ENCODE measurements at regions not wholly inside any gene's neighbourhood (a gene's known extent, or its start where the extent isn't known, plus 50 kb on each side); places are given as distances from the start of the nearest gene placed in this dataset.

DNA sequence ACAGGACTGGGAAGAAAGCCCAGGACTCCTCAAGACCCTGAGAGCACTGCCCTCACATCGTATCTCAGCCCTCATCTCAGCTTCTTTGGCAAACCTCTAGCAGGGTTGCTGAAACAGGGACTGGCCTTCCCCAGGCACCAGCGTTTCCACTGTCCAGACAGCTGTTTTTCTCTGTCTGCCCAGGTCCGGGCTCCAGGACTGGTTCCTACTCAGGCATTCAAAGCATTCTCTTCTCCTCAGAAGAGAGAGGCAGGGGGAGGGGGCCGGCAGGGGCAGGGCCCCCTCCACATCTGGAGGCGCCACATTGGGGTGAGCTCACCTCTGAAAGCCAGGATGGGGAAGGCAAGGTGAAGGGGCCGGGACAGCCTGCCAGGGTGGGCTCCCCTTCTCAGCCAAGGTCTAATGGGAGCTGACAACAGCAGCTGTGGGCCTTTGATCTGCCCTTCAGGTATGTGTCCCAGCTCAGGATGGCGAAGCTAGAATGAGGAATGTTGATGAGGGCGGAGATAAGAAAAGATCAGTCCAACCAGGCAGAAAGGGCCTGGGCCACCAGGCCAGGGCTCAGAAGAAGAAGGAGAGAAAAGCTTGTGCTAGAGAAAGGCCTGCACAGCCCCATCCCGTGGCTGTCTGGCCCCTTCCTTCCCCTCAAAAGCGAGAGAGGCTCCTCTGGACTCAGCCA is 60.4 kb downstream of the PJA1 start:
- TF ChIP-seq CTCF (IDR thresholded peaks at IDR 0.05), result no peak
- H3K36me3 Mint-ChIP-seq (ENCODE audit: low read depth), result no peaks in the 10 kb centered on the region
- no peak overlapping the region for H3K27ac Mint-ChIP-seq
- DNase-seq, result no peak
- H3K4me3 Mint-ChIP-seq, result no peak overlapping the region
- H3K4me1 Mint-ChIP-seq (ENCODE audit: low read depth), result no peaks in the 10 kb centered on the region
- intact Hi-C loops (cut with micrococcal nuclease), result loop anchor here (5.0 kb wide), 1 partner anchor 117 kb away; no protein-coding TSS in a partner anchor
- ChIA-PET CTCF (no interaction called here), POLR2A (no interaction called here)
- no peaks in the 10 kb centered on the region for H3K27me3 Mint-ChIP-seq
- H3K9me3 Mint-ChIP-seq, result no peaks in the 10 kb centered on the region
- no peak for ATAC-seq

DNA sequence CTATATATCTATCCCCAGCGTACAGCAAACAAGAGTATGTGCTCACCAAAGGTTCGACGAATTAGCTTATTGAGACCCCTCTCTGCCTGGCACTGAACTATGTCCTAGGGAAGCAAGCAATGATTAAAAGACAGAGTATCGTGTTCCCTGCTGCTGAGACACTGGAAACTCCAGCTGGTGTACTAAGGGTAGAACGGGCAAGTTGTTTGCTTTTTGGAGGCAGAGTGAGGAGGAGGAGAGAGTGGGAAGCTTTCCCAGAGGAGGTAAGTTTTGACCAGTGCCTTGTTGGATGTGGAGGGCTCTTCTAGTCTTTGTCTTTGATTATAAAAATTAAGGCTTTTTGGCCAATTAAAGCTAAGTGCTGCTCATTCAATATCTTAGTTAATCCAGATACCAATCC is 61.7 kb downstream of the PJA1 start:
- Mint-ChIP-seq H3K9me3 (no peaks in the 10 kb centered on the region), H3K27ac (no peak overlapping the region), H3K27me3 (no peaks in the 10 kb centered on the region), H3K36me3 (ENCODE audit: low read depth) (no peaks in the 10 kb centered on the region), H3K4me1 (ENCODE audit: low read depth) (no peaks in the 10 kb centered on the region), H3K4me3 (no peak overlapping the region)
- CTCF ChIA-PET, result no interaction called here
- DNase-seq, result no peak
- no peak for TF ChIP-seq CTCF (IDR thresholded peaks at IDR 0.05)
- intact Hi-C loops (cut with micrococcal nuclease), result loop anchor here (5.0 kb wide), 1 partner anchor 119 kb away; no protein-coding TSS in a partner anchor
- no peak for ATAC-seq
- POLR2A ChIA-PET, result no interaction called here

DNA sequence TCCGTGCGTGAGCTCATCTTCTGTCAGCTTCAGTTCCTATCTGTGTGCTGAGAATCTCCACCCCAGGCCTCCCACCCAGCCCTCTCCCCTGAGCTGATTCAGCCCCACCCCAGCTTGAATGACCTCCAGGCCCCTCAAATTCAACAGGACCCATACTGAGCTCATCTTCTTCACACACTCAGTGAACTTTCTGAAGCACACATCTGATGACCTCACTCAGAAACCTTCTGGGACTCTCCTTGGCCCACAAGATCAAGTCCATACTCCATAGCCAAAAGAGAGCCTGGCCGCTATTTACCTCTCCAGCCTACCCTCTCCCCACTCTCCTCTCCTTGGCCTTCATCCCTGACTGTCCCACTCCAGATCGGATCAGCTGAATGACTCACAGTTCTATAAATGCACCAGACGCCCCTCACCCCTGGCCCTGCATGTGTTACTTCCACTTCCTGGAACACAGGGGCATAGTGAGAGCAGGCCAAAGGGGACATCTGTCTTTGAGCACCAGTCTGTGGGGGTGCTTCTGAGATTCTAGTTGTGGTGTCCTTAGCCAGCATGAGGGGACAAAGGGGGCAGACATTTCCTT is 62.5 kb downstream of the PJA1 start:
- Mint-ChIP-seq H3K4me1 (ENCODE audit: low read depth) (no peaks in the 10 kb centered on the region), H3K27me3 (no peaks in the 10 kb centered on the region), H3K4me3 (no peak overlapping the region), H3K36me3 (ENCODE audit: low read depth) (no peaks in the 10 kb centered on the region), H3K9me3 (no peaks in the 10 kb centered on the region), H3K27ac (no peak overlapping the region)
- POLR2A ChIA-PET, result no interaction called here
- no peak for TF ChIP-seq CTCF (IDR thresholded peaks at IDR 0.05)
- CTCF ChIA-PET, result interaction anchor here (1.0 kb wide), 1 partner anchor 9 kb away, joined by 3 read pairs; no protein-coding TSS in a partner anchor
- DNase-seq (no peak), ATAC-seq (no peak)
- intact Hi-C loops (cut with micrococcal nuclease), result loop anchor here (5.0 kb wide), 1 partner anchor 120 kb away; no protein-coding TSS in a partner anchor

DNA sequence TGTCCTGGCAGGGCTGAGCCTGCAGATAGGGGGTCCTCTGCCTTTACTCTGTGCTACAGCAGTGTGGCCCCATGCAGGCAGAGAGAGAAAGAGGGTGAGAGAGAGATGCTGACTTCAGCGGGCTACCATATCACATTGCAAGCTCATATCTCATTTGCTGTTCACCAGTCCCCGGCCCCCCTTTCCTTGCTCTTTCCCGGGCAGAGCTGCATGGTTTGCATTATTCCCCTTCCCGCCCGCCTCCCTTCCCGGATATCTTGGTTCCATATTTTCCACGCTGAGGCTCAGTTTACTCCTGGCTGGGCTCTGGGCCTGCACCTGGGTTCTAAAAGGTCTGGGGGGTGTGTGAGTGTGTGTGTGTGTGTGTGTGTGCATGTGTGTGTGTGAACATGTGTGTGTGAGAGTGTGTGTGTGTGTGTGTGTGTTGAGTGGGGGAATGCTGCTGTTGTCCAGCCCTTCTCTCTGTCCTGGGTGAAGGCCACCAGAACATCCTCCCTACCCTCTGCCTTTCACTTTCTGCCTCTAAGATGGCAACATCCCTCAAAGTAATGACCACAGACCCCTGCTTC is 63.5 kb downstream of the PJA1 start:
- no peaks in the 10 kb centered on the region for H3K36me3 Mint-ChIP-seq (ENCODE audit: low read depth)
- no peaks in the 10 kb centered on the region for H3K9me3 Mint-ChIP-seq
- H3K27me3 Mint-ChIP-seq, result no peaks in the 10 kb centered on the region
- CTCF ChIA-PET, result interaction anchor here (1.2 kb wide), 1 partner anchor 9 kb away, joined by 3 read pairs; no protein-coding TSS in a partner anchor
- H3K27ac Mint-ChIP-seq, result no peak overlapping the region
- TF ChIP-seq CTCF (IDR thresholded peaks at IDR 0.05), result no peak
- POLR2A ChIA-PET, result no interaction called here
- H3K4me3 Mint-ChIP-seq, result no peak overlapping the region
- DNase-seq, result no peak
- no peaks in the 10 kb centered on the region for H3K4me1 Mint-ChIP-seq (ENCODE audit: low read depth)
- intact Hi-C loops (cut with micrococcal nuclease), result loop anchor here (5.0 kb wide), 1 partner anchor 121 kb away; no protein-coding TSS in a partner anchor
- no peak for ATAC-seq

DNA sequence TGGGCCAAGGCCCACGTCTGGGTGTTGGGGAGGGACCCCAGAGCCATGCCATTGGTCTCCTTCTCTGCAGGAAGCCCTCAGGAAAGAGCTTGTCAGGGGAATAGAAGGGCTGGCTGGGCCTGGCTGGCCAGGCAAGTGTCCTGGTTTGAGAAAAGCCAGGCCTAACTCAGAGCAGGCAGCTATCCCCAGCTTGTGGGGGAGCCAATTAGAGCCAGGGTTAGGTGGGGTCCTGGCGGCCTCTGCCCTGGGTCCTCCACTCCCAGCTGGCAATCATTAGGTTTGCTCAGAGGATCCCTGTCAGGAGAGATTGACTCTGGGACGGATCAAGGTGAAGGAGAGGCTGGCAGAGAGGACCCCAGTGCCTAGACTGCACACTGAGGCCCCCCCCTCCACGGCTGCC is 64.8 kb downstream of the PJA1 start:
- H3K27ac Mint-ChIP-seq, result no peak overlapping the region
- intact Hi-C loops (cut with micrococcal nuclease), result loop anchor here (5.0 kb wide), 1 partner anchor 122 kb away; no protein-coding TSS in a partner anchor
- DNase-seq (no peak), ATAC-seq (no peak)
- no peaks in the 10 kb centered on the region for H3K9me3 Mint-ChIP-seq
- H3K4me3 Mint-ChIP-seq, result no peak overlapping the region
- POLR2A ChIA-PET, result no interaction called here
- CTCF ChIA-PET, result interaction anchor here (1.2 kb wide), 1 partner anchor 10 kb away, joined by 3 read pairs; no protein-coding TSS in a partner anchor
- H3K36me3 Mint-ChIP-seq (ENCODE audit: low read depth), result no peaks in the 10 kb centered on the region
- H3K27me3 Mint-ChIP-seq, result no peaks in the 10 kb centered on the region
- no peak for TF ChIP-seq CTCF (IDR thresholded peaks at IDR 0.05)
- no peaks in the 10 kb centered on the region for H3K4me1 Mint-ChIP-seq (ENCODE audit: low read depth)

Measured in activated CD8-positive, alpha-beta T cell treated with anti-CD3 and anti-CD28 coated beads for 36 hours (primary cell).